ENCODE measurements at regions not wholly inside any gene's neighbourhood (a gene's known extent, or its start where the extent isn't known, plus 50 kb on each side); places are given as distances from the start of the nearest gene placed in this dataset.

GRCh38 chr18:51287818-51288508 is 90.5 kb upstream of the MEX3C start:
- Histone ChIP-seq H3K4ac (replicated peaks; ENCODE audit: insufficient read length, low read depth, low read length) (no peak overlapping the region), H3K14ac (ENCODE audit: insufficient read length) (no peak overlapping the region), H3K27ac (ENCODE audit: low read depth, low read length) (no peak overlapping the region), H4K91ac (replicated peaks; ENCODE audit: insufficient read length, low read length) (no peak overlapping the region), H3K4me1 (replicated peaks in 1 of 4; ENCODE audit: control insufficient read depth in 3 of 4, insufficient read depth in 4 of 4, low read length in 3 of 4) (no peaks in the 10 kb centered on the region), H4K8ac (ENCODE audit: extremely low read depth, insufficient read depth, low read length) (no peak overlapping the region), H2BK5ac (ENCODE audit: low read depth, low read length) (no peak overlapping the region), H3K9me3 (ENCODE audit: insufficient read depth in 2 of 2, low read depth in 1 of 2, low read length in 1 of 2) (no peaks in the 10 kb centered on the region; a peak in 1 of 4 replicates), H3K9ac (replicated peaks in 1 of 4; ENCODE audit: extremely low read depth in 1 of 4, low read depth in 3 of 4, low read length in 3 of 4) (no peak overlapping the region), H2BK120ac (replicated peaks; ENCODE audit: low read depth, low read length) (no peak overlapping the region), H3K79me2 (ENCODE audit: control insufficient read depth in 1 of 2, insufficient read depth in 2 of 2, low read length in 2 of 2) (no peaks in the 10 kb centered on the region), H3K27me3 (replicated peaks in 1 of 4; ENCODE audit: control insufficient read depth in 3 of 4, extremely low read depth in 1 of 4, insufficient read depth in 3 of 4, low read length in 3 of 4) (no peaks in the 10 kb centered on the region), H3K56ac (replicated peaks; ENCODE audit: insufficient read length, low read depth, low read length) (peak overlapping the region; percentile 3), H2BK20ac (ENCODE audit: low read length) (no peak overlapping the region), H3K36me3 (ENCODE audit: control insufficient read depth in 2 of 4, insufficient read depth in 4 of 4, low read length in 3 of 4) (no peaks in the 10 kb centered on the region), H2AFZ (ENCODE audit: low read length) (0 out of 2 replicates have a peak overlapping the region, but pooled peaks have one; percentile 44), H3K79me1 (ENCODE audit: low read depth, low read length) (no peaks in the 10 kb centered on the region), H4K20me1 (replicated peaks in 1 of 2; ENCODE audit: control insufficient read depth in 1 of 2, insufficient read depth in 2 of 2, low read length in 2 of 2) (no peaks in the 10 kb centered on the region), H4K5ac (ENCODE audit: insufficient read length, low read depth, low read length) (no peak overlapping the region), H3K23me2 (ENCODE audit: low read depth, low read length) (no peaks in the 10 kb centered on the region; the same call in 1 of the 2 replicates), H2BK15ac (ENCODE audit: low read length) (peak overlapping the region; percentile 14), H3K18ac (ENCODE audit: extremely low read depth, low read length) (no peak overlapping the region), H3K4me3 (ENCODE audit: extremely low read depth in 1 of 4, insufficient read depth in 2 of 4, low read depth in 3 of 4, low read length in 4 of 4) (no peak overlapping the region), H3K4me2 (ENCODE audit: insufficient read depth in 1 of 2, low read depth in 2 of 2, low read length in 2 of 2) (no peak overlapping the region), H2BK12ac (ENCODE audit: low read depth, low read length) (no peak overlapping the region), H3K23ac (ENCODE audit: insufficient read length) (no peak overlapping the region), H2AK5ac (ENCODE audit: low read depth, low read length) (no peak overlapping the region)
- POLR2A ChIA-PET (ENCODE audit: partially characterized antibody) = no interaction called here
- FAIRE-seq (no peak), DNase-seq (ENCODE audit: low read depth in 1 of 2, low spot score in 2 of 2) (no peak)
- 95% methylated on average over 5 of the region's 5 CpGs; no CpG with 5 or more reads in 1 of the 2 experiments for WGBS, 2 experiments (ENCODE audit: extremely low coverage in 1 of 2, insufficient coverage in 1 of 2, insufficient read length in 1 of 2, insufficient replicate concordance in 2 of 2, low coverage in 1 of 2, low lambda C conversion rate in 2 of 2, missing lambda C conversion rate in 1 of 2)
- CTCF ChIA-PET (ENCODE audit: partially characterized antibody) = interaction anchor here (0.7 to 1.0 kb wide), 2 partner anchors 380 to 954 kb away, joined by 3 read pairs; no protein-coding TSS in a partner anchor
- no peak for TF ChIP-seq HDAC6 (IDR thresholded peaks at IDR 0.05; ENCODE audit: low read depth, low read length)
- TF ChIP-seq BCL11A (IDR thresholded peaks at IDR 0.05; ENCODE audit: low read depth in 2 of 2, low read length in 2 of 2) = no peak
- no peak for TF ChIP-seq EZH2 (IDR thresholded peaks at IDR 0.05; ENCODE audit: low read depth, low read length, severe bottlenecking)
- TF ChIP-seq GABPA (IDR thresholded peaks at IDR 0.05; ENCODE audit: borderline replicate concordance, insufficient read depth, low read length) = no peak
- no peak for TF ChIP-seq POLR2AphosphoS5 (IDR thresholded peaks at IDR 0.05; ENCODE audit: low read depth, low read length)
- no peak for TF ChIP-seq JUND (IDR thresholded peaks at IDR 0.05; ENCODE audit: low read length)
- TF ChIP-seq POLR2A (IDR thresholded peaks at IDR 0.05; ENCODE audit: control extremely low read depth in 1 of 2, low read depth in 2 of 2, low read length in 2 of 2) = no peak
- no peak for TF ChIP-seq KDM1A (IDR thresholded peaks at IDR 0.05; ENCODE audit: borderline replicate concordance, low read length)
- no peak for TF ChIP-seq CTCF (IDR thresholded peaks at IDR 0.05; ENCODE audit: control extremely low read depth in 1 of 3, insufficient read depth in 1 of 3, low read depth in 1 of 3, low read length in 3 of 3)
- TF ChIP-seq, protein P1, sequence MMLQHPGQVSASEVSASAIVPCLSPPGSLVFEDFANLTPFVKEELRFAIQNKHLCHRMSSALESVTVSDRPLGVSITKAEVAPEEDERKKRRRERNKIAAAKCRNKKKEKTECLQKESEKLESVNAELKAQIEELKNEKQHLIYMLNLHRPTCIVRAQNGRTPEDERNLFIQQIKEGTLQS (IDR thresholded peaks at IDR 0.05; ENCODE audit: insufficient read depth, low read depth, low read length) = no peak
